Stimulated activated CD4-positive, alpha-beta T cell treated with anti-CD3 and anti-CD28 coated beads, TNF-alpha, amount 100 ng/mL, for 48 hours (primary cell): ENCODE measurements at regions not wholly inside any gene's neighbourhood (a gene's known extent, or its start where the extent isn't known, plus 50 kb on each side); places are given as distances from the start of the nearest gene placed in this dataset.
"Not testable (repeated sequence)": the region's sequence is repeated elsewhere in the genome, so short reads cannot be mapped to it uniquely, and the experiment has no call there.

ENCODE experiments used
- DNase-seq, 3 donors: peaks; one replicate each; pipeline ENCODE4 v3.0.0-alpha.2; 2020; ENCODE audit warnings: low read depth in 3 of 3

DNA sequence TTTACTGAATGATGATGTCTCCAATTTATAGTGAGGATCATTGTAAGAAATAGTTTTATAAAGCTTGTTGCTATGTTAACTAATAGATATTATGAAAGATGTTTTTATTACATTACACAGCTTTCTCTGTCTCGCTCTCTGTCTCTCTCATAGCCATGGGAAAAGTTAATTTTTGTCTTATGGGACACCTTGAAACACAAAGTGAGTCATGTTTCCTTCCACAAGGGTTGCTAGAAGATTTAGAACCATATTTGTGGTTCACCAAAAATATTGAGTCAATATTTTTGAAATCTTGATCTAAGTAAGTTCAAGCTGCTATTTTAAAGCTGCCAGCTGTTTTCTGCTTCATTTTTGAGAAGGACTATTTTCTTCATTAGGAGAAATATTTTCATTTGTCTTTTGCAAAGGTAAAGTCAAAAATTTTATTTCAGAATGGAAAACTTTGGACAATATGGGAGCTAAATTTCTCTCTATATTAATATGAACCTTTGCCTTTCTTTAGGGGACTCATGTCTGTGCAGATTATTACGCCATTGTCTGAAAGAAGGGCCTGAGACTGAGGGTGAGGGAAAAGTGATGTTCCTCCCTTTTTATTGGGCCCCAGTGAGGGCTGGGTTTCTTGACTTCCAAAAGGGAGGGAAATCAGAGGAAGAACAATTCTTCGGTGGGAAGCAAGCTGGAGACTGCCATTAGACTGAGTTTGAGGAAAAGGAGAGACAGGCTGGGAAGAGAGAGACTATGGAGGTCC lies 87.9 kb upstream of the SLC24A2 start:
- DNase-seq: no peak

DNA sequence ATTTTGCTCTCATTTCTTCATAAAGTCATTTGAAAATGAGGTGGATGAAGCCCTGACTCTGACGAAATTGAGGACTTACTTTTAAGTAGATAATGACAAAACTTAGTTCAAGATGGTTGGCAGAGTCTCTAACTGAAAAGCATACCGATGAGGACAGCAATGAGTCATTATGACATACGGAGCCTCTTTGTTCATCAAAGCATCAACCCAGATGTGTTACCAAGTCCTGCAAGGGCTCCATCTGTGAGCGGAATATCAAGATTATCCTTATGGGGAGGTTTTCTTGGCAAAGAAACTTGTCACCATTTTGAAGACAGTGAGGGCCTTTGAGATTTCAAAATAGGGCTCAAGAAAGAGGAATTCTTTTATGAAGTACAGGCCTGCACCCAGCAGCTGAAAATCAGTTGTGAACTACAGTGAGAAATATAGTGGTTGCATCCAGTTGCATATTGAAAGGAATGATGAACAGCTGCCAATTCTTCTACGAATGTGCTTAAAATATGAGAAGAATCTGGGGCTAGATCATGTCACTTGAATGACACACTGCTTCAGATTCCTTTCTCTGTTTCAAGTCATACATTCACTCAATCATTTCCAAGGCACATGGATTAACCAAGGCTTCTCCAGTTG lies 86.6 kb upstream of the SLC24A2 start:
- no peak for DNase-seq

DNA sequence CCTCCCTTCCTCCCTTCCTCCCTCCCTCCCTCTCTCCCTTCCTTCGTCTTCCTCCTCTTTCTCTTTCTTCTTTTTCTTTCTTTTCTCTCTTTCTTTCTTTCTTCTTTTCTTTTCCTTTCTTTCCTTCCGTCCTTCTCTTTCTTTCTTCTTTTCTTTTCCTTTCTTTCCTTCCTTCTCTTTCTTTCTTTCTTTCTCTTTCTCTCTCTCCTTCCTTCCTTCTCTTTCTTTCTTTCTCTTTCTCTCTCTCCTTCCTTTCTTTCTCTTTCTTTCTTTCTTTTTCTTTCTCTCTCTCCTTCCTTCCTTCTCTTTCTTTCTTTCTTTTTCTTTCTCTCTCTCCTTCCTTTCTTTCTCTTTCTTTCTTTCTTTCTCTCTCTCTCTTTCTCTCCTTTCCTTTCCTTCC lies 84.4 kb upstream of the SLC24A2 start:
- not testable (repeated sequence) for DNase-seq

DNA sequence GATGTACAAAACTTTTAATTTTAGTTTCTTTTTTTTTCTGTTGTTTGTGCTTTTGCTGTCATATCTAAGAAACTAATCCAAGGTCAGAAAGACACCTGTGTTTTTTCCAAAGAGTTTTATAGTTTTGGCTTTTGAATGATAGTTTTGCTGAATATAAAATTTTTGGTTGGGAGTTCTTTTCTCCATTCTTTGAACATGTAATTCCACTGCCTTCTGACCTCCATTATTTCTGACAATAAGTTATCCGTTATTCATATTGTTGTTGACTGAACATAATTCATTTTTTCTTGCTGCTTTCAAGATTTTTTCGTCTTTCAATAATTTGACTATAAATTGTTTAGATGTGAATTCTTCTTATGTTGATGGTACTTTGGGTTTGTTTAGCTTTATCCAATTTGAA lies 82.2 kb upstream of the SLC24A2 start:
- DNase-seq: no peak

DNA sequence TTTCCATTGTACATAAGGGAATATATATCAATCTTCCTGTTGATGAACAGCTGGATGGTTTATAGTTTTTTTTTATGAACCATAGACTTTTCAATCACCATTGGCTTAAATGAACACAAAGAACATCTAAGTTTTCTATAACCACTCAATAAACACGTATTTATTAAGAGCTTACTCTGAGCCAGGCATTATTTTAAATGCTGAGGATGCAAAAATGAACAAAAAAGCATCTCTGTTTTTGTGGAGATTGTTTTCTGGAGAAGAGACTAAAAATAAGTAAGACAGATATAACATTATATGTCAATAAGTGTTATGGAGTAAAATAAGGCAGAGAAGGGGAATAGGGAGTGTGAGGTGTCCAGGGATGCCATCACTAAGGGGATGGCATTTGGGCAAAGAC lies 52.1 kb upstream of the SLC24A2 start:
- no peak for DNase-seq
